Endothelial cell (in vitro differentiated cells): ENCODE measurements at regions not wholly inside any gene's neighbourhood (a gene's known extent, or its start where the extent isn't known, plus 50 kb on each side); places are given as distances from the start of the nearest gene placed in this dataset.

Source experiments
- DNase-seq: peaks from one replicate; pipeline ENCODE4 v3.0.0; 2021; ENCODE audit warnings: low spot score
- H3K27ac Mint-ChIP-seq: one replicate; pipeline ENCODE4 v1.8.0; 2021; ENCODE audit warnings: mixed read lengths, inconsistent platforms; ENCODE audit not compliant: unreplicated experiment
- H3K27me3 Mint-ChIP-seq: one replicate; pipeline ENCODE4 v1.8.0; 2021; ENCODE audit warnings: mild to moderate bottlenecking, moderate library complexity, mixed read lengths, inconsistent platforms; ENCODE audit not compliant: unreplicated experiment
- H3K36me3 Mint-ChIP-seq: one replicate; pipeline ENCODE4 v1.8.0; 2021; ENCODE audit warnings: mild to moderate bottlenecking, low read depth, mixed read lengths, inconsistent platforms; ENCODE audit not compliant: unreplicated experiment
- H3K4me1 Mint-ChIP-seq: one replicate; pipeline ENCODE4 v1.8.0; 2021; ENCODE audit warnings: mild to moderate bottlenecking, mixed read lengths, inconsistent platforms; ENCODE audit not compliant: unreplicated experiment
- H3K4me3 Mint-ChIP-seq: one replicate; pipeline ENCODE4 v1.8.0; 2021; ENCODE audit warnings: mild to moderate bottlenecking, mixed read lengths, inconsistent platforms; ENCODE audit not compliant: unreplicated experiment
- H3K9me3 Mint-ChIP-seq: one replicate; pipeline ENCODE4 v1.8.0; 2021; ENCODE audit warnings: mixed read lengths, inconsistent platforms; ENCODE audit not compliant: unreplicated experiment
- CTCF ChIP-seq: fragments of 200-600 bp; sonication (generic); IDR thresholded peaks from one replicate; pipeline ENCODE4 v1.5.0; 2021; ENCODE audit warnings: antibody characterized with exemption; ENCODE audit not compliant: unreplicated experiment

GRCh38 chr4:10186228-10187214 is 69.9 kb upstream of the WDR1 start:
- Mint-ChIP-seq H3K4me1 (no peaks in the 10 kb centered on the region), H3K4me3 (no peak overlapping the region), H3K9me3 (no peaks in the 10 kb centered on the region), H3K27ac (no peak overlapping the region), H3K27me3 (no peaks in the 10 kb centered on the region), H3K36me3 (no peaks in the 10 kb centered on the region)
- no peak for TF ChIP-seq CTCF
- DNase-seq, result no peak

- no peak overlapping the region for H3K4me3 Mint-ChIP-seq
These were observed 69.1 kb upstream of the WDR1 start for GRCh38 chr4:10185518-10186227.

GRCh38 chr4:10184501-10184938 is 67.9 kb upstream of the WDR1 start:
- Mint-ChIP-seq H3K9me3 (no peaks in the 10 kb centered on the region), H3K36me3 (no peaks in the 10 kb centered on the region), H3K4me3 (no peak overlapping the region), H3K4me1 (peaks cover 6% of the 10 kb centered on the region), H3K27ac (no peak overlapping the region), H3K27me3 (no peaks in the 10 kb centered on the region)
- TF ChIP-seq CTCF, result no peak
- no peak for DNase-seq

More at GRCh38 chr4:10185518-10186227, 69.1 kb upstream of the WDR1 start:
- no peak overlapping the region for H3K27ac Mint-ChIP-seq
- TF ChIP-seq CTCF, result no peak
- no peaks in the 10 kb centered on the region for H3K9me3 Mint-ChIP-seq
- H3K4me1 Mint-ChIP-seq, result peaks cover 6% of the 10 kb centered on the region
- no peak for DNase-seq
- H3K27me3 Mint-ChIP-seq, result no peaks in the 10 kb centered on the region
- no peaks in the 10 kb centered on the region for H3K36me3 Mint-ChIP-seq

- DNase-seq, result no peak
- peaks cover 6% of the 10 kb centered on the region for H3K4me1 Mint-ChIP-seq
- H3K27me3 Mint-ChIP-seq, result no peaks in the 10 kb centered on the region
- H3K4me3 Mint-ChIP-seq, result no peak overlapping the region
- no peaks in the 10 kb centered on the region for H3K36me3 Mint-ChIP-seq
- H3K9me3 Mint-ChIP-seq, result no peaks in the 10 kb centered on the region
- H3K27ac Mint-ChIP-seq, result no peak overlapping the region
- TF ChIP-seq CTCF, result no peak
These were observed 67.4 kb upstream of the WDR1 start for GRCh38 chr4:10184041-10184440.
